ENCODE measurements at regions not wholly inside any gene's neighbourhood (a gene's known extent, or its start where the extent isn't known, plus 50 kb on each side); places are given as distances from the start of the nearest gene placed in this dataset.

DNA sequence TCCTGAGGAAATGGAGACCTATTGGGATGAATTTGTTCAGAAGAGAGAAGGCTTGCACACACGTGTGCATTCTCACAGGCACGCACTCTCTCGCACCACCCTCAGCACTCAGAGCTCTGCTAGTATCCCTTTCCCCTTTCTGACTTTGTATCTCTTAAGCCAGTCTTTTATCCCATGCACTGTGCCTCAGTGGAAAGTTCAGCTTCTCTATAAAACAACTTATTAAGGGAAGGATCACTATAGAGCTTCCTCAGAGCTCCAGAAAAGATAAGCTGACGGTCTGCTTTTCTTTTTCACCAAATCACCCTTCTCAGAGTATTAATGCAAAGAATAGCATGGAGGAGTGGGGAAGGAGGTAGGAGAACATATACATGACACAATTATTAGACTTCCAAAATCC lies 207.8 kb downstream of the ENC1 start:
- TF ChIP-seq, protein P1, sequence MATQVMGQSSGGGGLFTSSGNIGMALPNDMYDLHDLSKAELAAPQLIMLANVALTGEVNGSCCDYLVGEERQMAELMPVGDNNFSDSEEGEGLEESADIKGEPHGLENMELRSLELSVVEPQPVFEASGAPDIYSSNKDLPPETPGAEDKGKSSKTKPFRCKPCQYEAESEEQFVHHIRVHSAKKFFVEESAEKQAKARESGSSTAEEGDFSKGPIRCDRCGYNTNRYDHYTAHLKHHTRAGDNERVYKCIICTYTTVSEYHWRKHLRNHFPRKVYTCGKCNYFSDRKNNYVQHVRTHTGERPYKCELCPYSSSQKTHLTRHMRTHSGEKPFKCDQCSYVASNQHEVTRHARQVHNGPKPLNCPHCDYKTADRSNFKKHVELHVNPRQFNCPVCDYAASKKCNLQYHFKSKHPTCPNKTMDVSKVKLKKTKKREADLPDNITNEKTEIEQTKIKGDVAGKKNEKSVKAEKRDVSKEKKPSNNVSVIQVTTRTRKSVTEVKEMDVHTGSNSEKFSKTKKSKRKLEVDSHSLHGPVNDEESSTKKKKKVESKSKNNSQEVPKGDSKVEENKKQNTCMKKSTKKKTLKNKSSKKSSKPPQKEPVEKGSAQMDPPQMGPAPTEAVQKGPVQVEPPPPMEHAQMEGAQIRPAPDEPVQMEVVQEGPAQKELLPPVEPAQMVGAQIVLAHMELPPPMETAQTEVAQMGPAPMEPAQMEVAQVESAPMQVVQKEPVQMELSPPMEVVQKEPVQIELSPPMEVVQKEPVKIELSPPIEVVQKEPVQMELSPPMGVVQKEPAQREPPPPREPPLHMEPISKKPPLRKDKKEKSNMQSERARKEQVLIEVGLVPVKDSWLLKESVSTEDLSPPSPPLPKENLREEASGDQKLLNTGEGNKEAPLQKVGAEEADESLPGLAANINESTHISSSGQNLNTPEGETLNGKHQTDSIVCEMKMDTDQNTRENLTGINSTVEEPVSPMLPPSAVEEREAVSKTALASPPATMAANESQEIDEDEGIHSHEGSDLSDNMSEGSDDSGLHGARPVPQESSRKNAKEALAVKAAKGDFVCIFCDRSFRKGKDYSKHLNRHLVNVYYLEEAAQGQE (IDR thresholded peaks at IDR 0.05; ENCODE audit: low read depth): no peak
- TF ChIP-seq USF1 (IDR thresholded peaks at IDR 0.05) (no peak), YY1 (IDR thresholded peaks at IDR 0.05; ENCODE audit: low read depth) (no peak), EP300 (IDR thresholded peaks at IDR 0.05; ENCODE audit: borderline replicate concordance) (no peak), TAF1 (IDR thresholded peaks at IDR 0.05; ENCODE audit: low read depth) (no peak), NFIC (IDR thresholded peaks at IDR 0.05) (no peak), TEAD4 (IDR thresholded peaks at IDR 0.05) (no peak), CEBPB (IDR thresholded peaks at IDR 0.05) (no peak), FOXM1 (IDR thresholded peaks at IDR 0.05; ENCODE audit: borderline replicate concordance, low read depth) (no peak), ZBTB7A (IDR thresholded peaks at IDR 0.05; ENCODE audit: low read depth) (no peak)

DNA sequence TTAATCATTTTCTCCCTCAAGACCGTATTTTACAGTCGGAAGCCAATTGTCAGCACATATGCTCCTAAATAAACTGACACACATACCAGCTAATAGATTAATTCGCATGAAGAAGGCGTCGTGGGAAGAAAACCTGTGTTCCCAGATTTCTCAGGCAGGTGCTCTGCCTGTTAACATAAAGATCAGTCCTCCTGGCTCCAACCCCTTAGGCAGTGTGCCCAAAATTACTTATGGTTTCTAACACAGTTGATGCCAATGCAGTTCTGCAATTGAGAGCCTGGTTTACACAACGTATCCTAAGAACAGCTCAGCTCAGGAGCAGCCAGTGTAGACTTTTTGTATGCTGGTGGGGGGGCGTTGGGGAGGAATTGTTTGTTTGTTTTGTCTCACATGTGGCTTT lies 208.3 kb downstream of the ENC1 start:
- TF ChIP-seq USF1 (IDR thresholded peaks at IDR 0.05) (no peak), EP300 (IDR thresholded peaks at IDR 0.05; ENCODE audit: borderline replicate concordance) (no peak), YY1 (IDR thresholded peaks at IDR 0.05; ENCODE audit: low read depth) (no peak), TCF12 (IDR thresholded peaks at IDR 0.05; ENCODE audit: low read depth) (no peak), RAD21 (IDR thresholded peaks at IDR 0.05; ENCODE audit: low read depth) (no peak), TAF1 (IDR thresholded peaks at IDR 0.05; ENCODE audit: low read depth) (no peak), TEAD4 (IDR thresholded peaks at IDR 0.05) (no peak), FOXM1 (IDR thresholded peaks at IDR 0.05; ENCODE audit: borderline replicate concordance, low read depth) (no peak)

DNA sequence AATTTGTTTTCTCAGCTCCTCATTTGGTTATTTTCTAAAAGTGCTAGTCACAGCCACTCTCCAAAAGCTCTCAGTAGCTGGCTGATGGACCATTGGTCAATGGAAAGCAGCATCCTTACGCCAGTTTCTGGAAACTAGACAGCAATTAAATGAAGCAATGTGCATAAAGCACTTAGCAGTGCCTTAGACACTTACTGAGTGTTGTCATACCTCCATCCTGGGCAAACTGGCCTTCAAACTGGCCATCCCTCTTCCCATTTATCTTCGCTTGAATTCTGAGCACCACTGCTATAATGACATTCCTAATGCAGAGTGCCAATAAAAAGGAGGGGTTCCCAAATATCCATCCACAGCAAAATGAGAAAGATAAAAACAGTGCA lies 209.2 kb downstream of the ENC1 start:
- TF ChIP-seq TAF1 (IDR thresholded peaks at IDR 0.05; ENCODE audit: low read depth): no peak
- no peak for TF ChIP-seq FOXM1 (IDR thresholded peaks at IDR 0.05; ENCODE audit: borderline replicate concordance, low read depth)
- no peak for TF ChIP-seq RAD21 (IDR thresholded peaks at IDR 0.05; ENCODE audit: low read depth)
- no peak for TF ChIP-seq EP300 (IDR thresholded peaks at IDR 0.05; ENCODE audit: borderline replicate concordance)
- TF ChIP-seq YY1 (IDR thresholded peaks at IDR 0.05; ENCODE audit: low read depth): no peak
- TF ChIP-seq, protein P2, sequence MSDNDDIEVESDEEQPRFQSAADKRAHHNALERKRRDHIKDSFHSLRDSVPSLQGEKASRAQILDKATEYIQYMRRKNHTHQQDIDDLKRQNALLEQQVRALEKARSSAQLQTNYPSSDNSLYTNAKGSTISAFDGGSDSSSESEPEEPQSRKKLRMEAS (IDR thresholded peaks at IDR 0.05): no peak
- no peak for TF ChIP-seq ZBTB7A (IDR thresholded peaks at IDR 0.05; ENCODE audit: low read depth)
- TF ChIP-seq EGR1 (IDR thresholded peaks at IDR 0.05): no peak
- TF ChIP-seq TCF12 (IDR thresholded peaks at IDR 0.05; ENCODE audit: low read depth): no peak
- no peak for TF ChIP-seq CREB1 (IDR thresholded peaks at IDR 0.05; ENCODE audit: low read depth)
- no peak for TF ChIP-seq TEAD4 (IDR thresholded peaks at IDR 0.05)
- no peak for TF ChIP-seq USF1 (IDR thresholded peaks at IDR 0.05)

GRCh38 chr5:74430631-74431289 lies 209.8 kb downstream of the ENC1 start:
- TF ChIP-seq EGR1 (IDR thresholded peaks at IDR 0.05): no peak
- no peak for TF ChIP-seq FOXM1 (IDR thresholded peaks at IDR 0.05; ENCODE audit: borderline replicate concordance, low read depth)
- TF ChIP-seq, protein P2 (IDR thresholded peaks at IDR 0.05): no peak
- TF ChIP-seq CEBPB (IDR thresholded peaks at IDR 0.05): no peak
- no peak for TF ChIP-seq TCF12 (IDR thresholded peaks at IDR 0.05; ENCODE audit: low read depth)
- TF ChIP-seq, protein P1 (IDR thresholded peaks at IDR 0.05; ENCODE audit: low read depth): no peak

- no peak for TF ChIP-seq CEBPB (IDR thresholded peaks at IDR 0.05)
- no peak for TF ChIP-seq NFIC (IDR thresholded peaks at IDR 0.05)
- TF ChIP-seq, protein P2 (IDR thresholded peaks at IDR 0.05): no peak
Measured at GRCh38 chr5:74429495-74429894, 211.0 kb downstream of the ENC1 start.

DNA sequence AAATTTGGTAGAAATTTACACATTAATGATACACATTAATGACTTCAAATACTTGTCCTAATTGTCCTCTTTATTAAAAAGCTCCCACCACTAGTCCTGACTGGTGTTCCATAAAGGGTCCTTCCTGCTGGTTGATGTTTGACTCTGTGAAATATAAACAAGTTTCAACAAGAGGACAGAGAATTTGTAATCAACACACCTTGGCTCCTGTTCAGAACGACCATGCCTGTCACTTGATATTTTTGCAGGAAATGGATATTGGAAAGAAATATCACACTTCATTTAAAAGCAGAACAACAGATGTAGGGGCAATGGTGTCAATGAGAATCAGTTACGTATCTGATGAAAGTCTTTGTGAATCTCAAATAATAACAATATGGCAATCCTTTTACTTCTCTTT lies 211.7 kb downstream of the ENC1 start:
- TF ChIP-seq TCF12 (IDR thresholded peaks at IDR 0.05; ENCODE audit: low read depth) (no peak), ZBTB7A (IDR thresholded peaks at IDR 0.05; ENCODE audit: low read depth) (no peak), CREB1 (IDR thresholded peaks at IDR 0.05; ENCODE audit: low read depth) (no peak), CEBPB (IDR thresholded peaks at IDR 0.05) (no peak), YY1 (IDR thresholded peaks at IDR 0.05; ENCODE audit: low read depth) (no peak), USF1 (IDR thresholded peaks at IDR 0.05) (no peak), RAD21 (IDR thresholded peaks at IDR 0.05; ENCODE audit: low read depth) (no peak), TEAD4 (IDR thresholded peaks at IDR 0.05) (no peak)
- TF ChIP-seq, protein P1 (IDR thresholded peaks at IDR 0.05; ENCODE audit: low read depth): no peak
- TF ChIP-seq, protein P2 (IDR thresholded peaks at IDR 0.05): no peak
